HS-5 (cell line): ENCODE measurements at regions not wholly inside any gene's neighbourhood (a gene's known extent, or its start where the extent isn't known, plus 50 kb on each side); places are given as distances from the start of the nearest gene placed in this dataset.
A peak's percentile ranks its signal among the peaks of the same experiment; 100 is the strongest.

Experiments used
- DNase-seq: peaks from one replicate; pipeline ENCODE4 v3.0.0-alpha.2; 2012; ENCODE audit warnings: low read depth

DNA sequence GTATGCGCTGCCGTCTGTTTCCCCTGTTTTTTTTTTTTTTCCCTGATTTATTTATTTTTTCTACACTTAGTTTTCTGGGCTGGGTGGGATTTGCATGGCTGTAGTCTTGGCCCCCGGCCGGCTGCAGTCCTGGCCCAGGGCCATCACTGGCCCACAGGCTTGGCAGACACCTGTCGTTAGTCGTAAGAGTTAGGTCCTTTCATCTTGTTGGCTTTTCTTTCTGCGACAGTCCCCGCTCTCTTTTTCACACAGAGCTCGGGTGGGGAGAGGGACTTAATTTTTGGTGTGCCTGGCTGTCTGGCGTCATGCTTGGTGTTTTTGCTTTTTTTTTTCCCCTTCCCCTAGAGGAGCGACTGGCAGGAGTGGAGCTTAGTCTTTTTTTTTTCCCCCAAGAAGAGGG lies 183.4 kb downstream of the KLF13 start:
- no peak for DNase-seq

DNA sequence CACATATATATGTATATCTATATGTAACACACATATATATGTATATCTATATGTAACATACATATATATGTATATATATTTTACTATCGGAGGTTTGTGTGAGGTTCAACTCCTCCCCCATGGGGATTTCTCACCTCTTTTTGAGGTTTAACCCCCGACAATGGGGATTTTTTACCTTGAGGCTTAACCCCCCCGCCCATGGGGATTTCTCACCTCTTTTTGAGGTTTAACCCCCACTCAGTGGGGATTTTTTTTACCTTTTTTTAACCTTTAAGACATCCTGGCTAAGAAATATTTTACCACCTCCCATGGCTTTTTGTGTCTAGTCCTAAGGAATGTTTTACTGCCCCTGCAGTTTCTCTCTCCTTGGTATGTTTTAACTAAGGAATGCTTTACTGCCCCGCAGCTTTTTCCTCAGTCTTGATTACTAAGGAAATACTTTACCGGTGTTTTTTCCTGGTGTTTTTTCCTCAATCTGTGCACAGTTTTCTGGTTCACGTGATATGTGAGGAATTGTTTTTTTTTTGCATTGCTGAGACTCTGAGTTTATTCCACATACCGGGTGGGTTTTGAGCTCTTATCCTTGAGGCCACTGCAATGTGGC lies 185.2 kb downstream of the KLF13 start:
- no peak for DNase-seq

DNA sequence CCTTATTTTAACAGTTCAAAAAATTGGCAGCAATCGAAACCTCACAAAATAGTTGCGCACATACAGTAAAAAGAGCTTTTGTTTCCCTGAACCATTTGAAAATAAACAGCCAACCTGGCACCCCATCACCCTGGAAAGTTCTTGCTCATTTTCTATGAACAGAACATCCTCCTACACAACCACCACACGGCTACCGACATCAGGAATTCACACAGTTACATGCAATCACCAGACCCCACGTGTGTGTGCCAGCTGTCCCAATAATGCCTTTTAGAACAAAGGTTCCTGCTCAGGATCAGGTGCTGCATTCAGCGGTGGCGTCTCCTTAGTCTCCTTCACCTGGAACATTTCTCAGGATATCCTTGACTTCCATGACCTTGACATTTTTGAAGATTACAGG lies 186.5 kb downstream of the KLF13 start:
- DNase-seq = no peak

DNA sequence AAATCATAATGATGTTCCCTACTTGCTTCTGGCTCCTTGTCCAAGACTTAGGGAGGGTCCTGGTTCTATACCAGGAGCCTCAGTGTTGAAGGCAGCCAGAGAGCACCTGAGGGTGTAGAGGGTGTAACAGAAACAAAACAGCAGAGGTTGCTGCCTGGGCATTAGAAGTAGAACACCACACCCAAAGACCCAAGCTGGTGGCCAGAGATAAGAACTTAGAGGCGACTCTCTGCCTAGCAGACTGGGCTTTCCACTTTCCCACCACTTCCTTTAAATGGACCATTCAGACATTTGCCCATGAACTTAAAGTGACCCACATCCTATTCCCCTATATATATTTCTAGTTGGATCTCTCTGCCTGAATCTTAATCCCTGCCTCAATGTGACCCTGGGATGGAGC lies 189.8 kb downstream of the KLF13 start:
- DNase-seq = no peak

DNA sequence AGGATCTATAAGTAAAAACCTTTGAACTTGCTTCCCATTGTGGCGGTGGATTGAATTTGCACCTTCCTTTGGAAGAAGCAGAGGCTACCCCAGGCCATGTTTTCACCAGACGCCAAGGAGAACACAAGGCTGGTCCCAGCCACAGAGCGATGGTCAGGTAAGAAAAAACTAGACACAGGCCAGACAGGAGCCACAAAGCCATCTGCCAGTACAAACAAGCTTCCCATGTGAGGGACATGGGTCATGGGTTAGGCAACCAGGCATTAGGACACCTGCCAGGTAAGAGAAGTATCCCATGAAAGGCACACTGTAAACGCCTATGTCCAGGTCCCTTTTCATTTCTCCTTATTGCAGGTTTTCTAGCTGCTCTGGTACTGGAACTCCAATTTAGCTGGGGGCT lies 190.2 kb downstream of the KLF13 start:
- no peak for DNase-seq

DNA sequence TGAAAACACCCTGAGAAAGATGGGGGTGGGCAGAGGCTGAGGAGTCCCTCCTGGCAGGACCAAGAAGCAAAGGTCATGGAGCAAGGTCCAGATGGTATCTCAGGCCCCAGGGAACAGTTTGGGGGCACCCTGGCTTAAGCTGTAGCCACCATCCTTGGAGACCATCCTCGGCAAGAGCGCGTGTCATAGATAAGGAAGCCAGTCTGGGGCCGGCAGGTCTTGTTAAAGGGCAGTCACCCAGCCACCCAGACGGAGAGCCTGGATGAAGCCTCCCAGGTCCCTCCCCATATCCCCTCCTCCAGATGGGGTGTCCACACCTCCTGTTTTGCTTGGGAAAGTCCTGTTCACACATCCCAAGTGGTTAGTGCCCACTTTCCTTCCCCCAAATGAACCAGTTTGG lies 191.1 kb downstream of the KLF13 start:
- no peak for DNase-seq

DNA sequence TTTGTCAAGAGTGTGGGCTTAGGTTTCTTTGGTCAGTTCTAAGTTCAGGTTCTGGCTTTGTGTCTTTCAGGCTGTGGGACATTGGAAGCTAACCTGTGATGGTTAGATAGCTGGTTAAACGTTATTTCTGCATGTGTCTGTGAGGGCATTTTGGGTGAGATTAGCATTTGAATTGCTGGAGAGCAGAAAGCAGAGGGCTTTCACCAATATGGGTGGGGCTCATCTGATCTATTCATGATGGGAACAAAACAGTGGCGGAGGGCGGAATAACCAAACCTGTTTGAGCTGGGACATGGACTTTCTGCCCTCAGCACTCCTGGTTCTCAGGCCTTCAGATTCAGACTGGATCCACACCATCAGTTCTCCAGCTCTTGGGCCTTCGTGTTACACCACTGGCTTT lies 195.4 kb downstream of the KLF13 start:
- DNase-seq = no peak

DNA sequence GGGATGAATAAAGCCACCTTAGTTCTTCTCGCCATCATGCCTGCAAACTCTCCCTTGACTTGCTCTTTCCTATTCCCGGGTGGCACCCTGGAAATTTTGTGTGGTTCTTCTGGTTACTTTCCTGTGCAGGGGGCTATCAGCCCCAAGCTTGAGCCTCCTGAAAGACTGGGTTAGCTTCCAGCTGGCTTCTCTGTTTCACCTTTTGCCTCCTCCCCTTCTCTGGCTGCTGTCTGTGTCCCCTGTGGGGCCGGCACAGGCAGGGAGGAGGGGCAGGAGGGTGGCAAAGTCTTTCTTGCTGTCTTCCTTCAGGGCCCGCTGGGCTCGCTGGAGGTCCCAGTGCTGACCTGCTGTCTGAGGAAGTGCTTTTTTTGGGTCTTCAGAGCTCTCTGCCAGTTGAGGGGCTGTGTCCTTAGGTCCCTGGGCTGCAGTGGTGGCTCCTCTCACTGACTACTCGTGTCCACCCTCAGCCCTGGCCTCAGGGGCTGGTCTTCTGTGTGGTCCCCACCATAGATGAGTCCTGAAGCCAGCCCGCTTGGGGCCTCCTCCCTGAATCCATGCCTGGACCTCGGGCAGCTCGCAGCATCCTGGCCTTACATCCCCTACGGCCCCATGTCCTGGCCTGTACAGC lies 196.5 kb downstream of the KLF13 start:
- DNase-seq = no peak

DNA sequence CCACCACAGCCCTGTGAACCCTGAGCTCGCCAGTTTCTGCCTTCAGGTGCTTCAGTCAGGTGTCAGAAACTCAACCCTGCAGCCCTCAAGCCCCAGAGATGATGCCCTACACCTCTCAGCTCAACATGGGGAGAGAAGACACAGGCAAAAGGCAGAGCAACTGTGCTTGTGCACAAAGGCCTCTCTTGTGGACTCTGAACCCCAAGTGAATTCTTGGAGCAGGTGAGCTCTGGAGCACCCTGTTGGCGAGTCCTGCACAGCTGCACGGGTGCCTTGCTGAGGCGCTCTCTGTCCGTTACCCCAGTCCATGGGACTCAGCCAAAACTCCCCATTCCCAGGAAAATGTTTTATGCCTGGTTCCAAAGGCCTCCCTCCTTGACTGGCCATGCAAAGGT lies 197.0 kb downstream of the KLF13 start:
- DNase-seq = no peak

DNA sequence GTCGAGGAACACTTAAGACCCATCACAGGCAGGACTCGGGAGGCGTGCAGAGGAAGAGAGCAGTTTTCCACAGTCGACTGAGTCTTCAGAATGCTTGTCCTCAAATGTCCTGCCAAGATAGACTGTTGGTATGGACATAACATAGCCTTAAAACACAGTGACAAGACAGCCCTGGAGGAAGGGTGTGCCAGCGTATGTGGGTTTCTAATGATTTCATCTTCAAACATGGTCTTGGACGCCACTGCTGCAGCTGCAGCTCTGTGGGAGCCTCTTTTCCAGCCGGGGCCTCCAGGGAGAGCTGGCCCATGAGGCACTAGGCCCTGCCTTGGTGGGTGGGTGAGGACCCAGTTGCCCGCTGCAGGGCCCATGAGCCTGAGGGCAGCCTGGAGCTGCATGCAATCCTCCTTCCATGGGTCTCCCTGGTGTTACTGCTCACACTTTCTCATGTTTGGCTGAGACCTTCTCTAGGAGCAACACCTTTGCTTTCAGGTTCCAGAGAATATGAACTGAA lies 198.6 kb downstream of the KLF13 start:
- DNase-seq = no peak

DNA sequence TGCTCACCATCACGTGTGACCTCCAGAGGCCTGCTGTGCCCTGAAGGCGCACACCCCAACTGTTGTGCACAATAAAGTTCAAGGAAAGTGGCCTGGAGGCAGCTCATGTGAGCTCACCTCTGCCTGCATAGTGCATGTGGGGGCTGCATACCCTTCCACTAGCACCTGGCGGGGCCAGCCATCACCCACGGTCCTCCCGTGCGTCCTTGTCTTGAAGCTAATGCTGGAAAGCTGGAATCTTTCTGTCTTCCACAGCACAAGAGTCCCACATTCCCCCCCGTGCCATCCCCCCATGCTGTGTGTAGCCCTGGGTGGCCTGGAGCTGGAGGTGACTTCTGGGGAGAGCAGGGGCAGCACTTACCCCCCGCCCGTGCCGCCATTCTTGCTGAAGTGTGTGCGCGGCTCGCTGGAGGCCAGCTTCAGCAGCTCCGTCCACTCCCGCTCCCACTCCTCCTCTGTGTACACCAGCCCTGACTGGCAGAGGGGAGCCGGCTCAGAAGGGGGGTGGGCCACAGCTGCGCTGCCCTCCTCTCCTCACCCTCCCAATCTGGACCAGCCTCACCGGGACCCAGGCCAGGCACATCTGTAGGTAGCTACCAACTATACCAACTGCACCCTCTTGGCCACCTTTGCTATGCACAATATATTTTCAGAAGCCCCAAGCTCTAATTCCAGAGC lies 199.5 kb downstream of the KLF13 start:
- DNase-seq = no peak

DNA sequence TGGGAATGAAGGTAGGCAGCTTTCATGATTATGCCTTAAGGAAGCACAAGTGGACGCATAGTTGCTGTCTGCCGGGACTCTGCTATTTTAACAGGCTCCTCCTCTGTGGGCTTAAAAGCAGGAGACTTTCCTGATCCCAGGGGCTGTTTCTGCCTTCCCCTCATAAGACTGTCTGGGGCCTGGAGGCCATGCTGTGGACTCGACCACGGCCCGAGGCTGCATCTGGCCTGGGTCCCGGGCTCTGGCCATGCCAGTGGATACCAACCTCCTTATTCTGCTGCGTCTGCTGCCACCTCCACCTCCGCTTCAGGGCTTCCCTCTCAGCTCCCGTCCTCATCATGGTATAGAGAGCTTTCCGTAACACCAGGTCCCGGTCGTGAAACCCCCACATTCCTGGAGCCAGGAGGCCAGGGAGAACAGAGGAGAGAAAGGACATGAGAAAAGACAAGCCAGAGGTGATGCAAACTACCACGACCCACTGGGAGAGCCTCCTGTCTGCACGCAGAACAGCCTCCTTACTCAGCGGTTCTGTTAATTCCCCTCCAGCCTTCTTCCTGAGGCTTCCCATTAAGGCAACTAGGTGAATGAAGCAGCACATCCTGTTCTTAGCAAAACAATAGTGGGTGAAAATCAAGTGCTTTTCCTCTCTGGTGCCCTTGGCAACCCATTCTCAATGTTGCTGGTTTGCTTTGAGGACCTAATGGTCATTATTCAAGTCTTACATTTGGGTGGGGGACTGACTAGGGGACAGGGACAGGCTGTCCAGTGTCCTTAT lies 200.5 kb downstream of the KLF13 start:
- no peak for DNase-seq

DNA sequence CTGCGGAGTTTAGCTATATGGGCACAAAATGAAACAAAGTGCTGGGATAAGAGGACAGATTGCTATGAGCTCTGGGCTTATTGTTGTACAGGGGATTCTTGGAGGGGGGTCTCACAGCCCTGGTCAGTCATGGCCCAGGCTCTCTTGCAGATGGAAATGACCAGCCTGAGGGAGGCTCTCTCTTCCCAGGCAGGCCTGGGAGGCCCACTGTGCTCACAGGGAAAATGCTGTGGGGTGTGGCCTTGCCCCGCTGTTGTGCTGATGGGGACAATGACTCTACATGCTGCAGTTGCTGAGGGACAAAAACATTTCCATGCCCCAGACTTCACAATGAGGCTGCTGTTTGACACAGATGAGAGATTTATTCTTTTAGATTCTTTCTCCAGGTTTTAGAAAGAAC lies 202.2 kb downstream of the KLF13 start:
- no peak for DNase-seq

DNA sequence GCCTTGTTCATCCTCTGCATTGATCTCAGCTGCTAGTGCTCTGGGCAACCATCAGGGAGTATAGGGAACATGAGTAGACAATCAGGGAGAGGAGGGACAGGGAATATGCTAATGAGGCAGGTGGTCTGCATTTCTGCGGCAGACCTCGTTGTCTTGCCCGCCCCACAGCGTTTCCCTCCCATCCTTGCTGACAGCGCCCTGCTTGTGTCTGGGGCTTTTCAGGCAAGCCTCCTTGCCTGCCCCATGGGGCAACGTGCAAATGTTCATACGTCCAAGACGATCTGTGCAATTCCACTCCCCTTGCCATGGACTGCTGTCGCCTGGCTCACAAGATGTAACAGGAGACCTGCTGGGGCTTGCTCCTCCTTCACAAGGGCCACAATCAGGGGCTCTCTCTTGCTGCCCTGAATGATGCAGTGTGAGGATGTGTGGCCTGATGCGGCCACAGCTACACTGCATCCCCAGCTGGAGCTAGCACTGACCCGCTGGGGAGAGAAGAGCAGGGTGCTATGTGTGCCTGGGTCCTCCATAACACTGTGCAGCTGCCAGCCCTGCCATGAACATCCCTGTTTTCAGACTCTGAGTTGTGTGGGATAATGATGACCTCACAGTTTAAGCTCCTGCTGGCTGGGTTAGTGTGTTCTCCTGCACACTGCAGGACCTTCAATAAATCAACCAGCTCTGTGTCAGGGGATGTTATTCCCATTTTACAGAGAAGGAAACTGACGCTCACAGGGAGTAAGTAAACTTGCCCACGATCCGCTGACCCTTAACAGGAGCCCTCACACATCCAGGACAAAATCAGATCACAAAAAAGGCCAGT lies 211.3 kb downstream of the KLF13 start:
- no peak for DNase-seq

DNA sequence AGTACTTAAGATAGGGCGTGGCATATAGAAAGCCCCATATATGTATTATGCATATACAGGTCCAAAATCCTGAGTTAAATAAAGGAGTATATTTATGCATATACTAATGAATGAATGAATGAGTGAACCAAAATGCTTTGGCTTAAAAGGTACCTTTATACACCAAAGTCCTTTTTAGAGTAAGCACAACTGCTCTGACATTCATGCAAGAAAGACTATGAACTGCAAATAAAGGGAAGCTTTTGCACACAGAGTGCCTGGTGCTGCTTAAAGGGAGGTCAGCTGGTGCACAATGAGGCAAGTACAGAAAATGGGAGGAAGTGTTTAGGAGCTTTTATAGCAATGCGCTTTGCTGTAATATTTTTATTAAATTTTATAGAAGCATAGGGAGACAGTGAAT lies 214.0 kb downstream of the KLF13 start:
- no peak for DNase-seq

DNA sequence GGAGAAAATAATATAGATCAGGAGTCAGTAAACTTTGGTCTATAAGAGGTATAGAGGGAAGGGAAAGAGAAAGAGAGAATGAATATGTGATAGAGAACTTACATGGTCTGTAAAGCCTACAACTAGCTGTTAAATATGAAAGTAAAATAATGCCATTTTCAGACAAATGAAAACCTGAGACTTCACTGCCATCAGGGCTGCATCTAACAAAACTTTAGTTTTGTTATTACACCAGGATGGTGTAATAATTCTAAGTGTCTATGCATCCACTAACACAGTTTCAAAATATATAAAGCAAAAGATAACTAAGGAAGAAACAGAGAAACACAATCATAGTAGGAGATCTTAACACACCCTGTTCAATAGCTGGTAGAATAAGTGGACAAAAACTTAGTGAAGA lies 217.7 kb downstream of the KLF13 start:
- no peak for DNase-seq

DNA sequence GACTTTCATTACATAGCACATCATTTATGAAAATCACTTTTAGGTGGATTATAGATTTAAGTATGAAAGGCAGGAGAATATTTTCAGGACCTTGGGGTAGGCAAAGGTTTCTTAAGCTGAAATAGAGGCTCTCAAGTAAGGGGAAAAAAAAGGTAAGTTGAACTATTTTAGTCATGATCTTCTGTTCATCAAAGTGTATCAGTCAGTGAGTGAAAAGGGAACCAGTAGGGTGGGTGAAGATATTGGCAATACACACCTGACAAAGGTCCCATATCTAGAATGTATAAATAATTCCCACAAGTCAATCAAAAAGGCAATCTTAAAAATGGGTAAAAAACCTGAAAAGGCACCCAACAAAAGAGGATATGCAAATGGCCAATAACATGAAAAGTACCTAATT lies 218.6 kb downstream of the KLF13 start:
- no peak for DNase-seq

DNA sequence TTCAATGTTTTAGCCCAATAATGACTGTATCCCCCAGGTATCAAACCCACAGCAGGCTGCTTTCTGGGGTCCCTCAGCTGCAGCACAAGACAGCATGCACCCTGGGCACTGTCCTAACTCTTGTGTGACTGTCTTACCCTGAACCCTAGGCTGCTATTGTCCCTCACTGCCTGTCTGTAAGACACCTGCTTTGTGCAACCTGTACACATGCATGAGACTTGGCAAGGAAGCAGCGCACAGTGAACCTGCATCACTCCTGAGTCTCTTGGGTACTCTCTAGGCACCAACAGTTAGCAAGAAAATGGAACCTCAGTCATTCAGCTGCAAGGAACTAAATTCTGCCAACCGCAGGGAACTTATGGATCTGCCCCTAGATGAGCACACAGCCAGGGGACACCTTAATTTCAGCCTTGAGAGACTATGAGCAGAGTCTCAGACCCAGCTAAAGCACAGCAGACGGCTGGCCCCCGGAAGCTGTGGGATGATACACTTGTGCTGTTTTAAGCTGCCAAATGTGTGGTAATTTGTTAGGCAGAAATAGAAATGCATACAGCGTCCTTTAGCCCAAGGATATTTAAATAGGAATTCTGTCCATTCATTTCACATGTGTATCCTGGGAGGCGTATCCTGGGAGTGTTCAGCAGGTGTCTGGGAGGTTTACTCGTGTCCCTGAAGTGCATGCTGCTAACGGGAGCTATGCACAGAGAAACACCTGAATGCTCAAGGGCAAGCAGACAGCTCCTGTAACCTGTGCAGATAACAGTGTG lies 223.8 kb downstream of the KLF13 start:
- no peak for DNase-seq

DNA sequence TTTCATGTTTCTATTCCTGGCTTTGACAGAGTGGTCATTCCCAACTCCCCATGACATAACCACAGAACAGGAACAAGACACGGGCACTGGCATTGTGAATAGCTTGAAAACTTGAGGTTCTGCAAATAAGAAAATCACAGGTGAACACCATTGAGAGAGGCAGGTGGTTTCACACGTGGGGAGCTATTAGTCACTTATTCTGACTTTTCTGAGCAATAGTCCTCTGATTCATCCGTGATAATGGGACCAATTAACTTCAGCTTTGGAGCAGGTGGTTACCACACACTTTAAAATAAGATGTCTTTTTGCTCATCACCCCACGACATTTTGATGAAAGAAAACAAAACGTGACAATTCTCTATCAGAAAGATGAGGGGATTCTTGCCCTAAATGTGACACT lies 224.7 kb downstream of the KLF13 start:
- DNase-seq = no peak

DNA sequence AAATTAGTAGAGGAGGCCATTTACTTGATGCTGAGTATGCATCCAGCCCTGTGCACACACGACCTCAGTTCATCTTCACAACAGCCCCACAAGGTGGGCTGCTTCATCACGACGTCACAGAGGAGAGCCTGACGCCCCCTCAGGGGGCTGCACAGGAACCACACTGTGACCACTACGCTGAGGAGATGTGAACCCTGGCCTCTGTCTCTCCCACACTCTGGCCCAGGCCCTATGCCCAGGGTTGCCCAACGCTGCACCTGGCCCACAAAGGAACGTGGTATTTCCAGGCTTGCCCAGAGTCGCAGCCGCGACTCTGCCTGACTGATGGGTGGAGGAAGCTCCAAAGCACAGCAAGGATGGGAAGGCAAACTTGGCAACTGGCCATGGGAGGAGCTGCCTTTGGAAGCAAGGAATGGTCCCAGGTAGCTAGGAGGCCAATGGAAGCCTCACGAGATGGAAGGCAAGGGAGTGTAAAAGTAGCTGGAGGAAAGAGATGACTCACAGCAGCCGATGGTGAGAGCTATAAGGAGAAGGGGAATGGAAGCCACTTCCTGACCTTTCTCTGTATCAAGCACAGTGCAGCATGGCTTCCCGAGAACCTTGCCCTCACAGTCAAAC lies 226.0 kb downstream of the KLF13 start:
- no peak for DNase-seq

DNA sequence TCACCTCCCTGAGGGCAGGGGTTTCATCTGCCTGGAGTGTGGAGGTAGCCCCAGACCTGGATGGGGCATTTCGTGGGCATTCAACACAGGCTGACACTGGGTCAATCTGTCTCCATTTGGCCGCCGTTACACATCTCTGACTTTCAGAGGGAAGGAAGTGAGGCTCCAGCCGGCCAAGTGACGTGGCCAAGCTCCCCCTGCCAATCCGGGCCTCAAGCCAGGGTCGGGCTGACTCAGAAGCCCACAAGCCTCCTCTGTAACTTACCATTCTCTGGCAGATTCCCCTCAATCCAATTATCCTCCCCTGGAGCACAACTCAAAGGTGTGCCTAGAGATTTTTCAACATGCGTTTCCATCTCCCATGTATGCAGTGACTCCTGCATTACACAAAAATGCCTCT lies 227.6 kb downstream of the KLF13 start:
- DNase-seq = peak; percentile 82
